ENCODE measurements at regions not wholly inside any gene's neighbourhood (a gene's known extent, or its start where the extent isn't known, plus 50 kb on each side); places are given as distances from the start of the nearest gene placed in this dataset.

DNA sequence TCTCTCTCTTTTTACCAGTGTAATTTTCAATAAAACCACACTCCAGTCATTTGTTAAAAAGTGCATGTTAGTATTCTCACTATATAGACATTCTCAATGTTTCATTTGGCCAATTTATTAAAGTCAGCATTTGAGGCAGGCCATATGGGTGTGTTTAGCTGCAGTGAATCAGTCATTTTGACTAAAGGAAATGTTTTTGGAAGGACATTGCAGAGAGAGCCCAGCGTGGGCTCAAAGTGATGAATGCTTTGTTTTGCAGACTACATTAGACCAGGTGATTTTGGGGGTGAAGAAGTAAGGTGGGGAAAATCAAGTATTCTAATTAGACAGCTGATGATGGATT, 116.7 kb downstream of the POSTN start:
- H3K27ac Mint-ChIP-seq = no peak overlapping the region
- no peak for ATAC-seq
- TF ChIP-seq, protein P1, sequence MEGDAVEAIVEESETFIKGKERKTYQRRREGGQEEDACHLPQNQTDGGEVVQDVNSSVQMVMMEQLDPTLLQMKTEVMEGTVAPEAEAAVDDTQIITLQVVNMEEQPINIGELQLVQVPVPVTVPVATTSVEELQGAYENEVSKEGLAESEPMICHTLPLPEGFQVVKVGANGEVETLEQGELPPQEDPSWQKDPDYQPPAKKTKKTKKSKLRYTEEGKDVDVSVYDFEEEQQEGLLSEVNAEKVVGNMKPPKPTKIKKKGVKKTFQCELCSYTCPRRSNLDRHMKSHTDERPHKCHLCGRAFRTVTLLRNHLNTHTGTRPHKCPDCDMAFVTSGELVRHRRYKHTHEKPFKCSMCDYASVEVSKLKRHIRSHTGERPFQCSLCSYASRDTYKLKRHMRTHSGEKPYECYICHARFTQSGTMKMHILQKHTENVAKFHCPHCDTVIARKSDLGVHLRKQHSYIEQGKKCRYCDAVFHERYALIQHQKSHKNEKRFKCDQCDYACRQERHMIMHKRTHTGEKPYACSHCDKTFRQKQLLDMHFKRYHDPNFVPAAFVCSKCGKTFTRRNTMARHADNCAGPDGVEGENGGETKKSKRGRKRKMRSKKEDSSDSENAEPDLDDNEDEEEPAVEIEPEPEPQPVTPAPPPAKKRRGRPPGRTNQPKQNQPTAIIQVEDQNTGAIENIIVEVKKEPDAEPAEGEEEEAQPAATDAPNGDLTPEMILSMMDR (conservative IDR thresholded peaks at IDR 0.05; ENCODE audit: low read depth in 2 of 2) = no peak
- TF ChIP-seq EZH2 (IDR thresholded peaks at IDR 0.05; ENCODE audit: low read depth, unreplicated experiment) = no peak
- TF ChIP-seq JUNB (IDR thresholded peaks at IDR 0.05; ENCODE audit: unreplicated experiment) = no peak
- TF ChIP-seq CREB1 (CRISPR knock-in tag; IDR thresholded peaks at IDR 0.05; ENCODE audit: low read depth) = no peak
- TF ChIP-seq NANOG (IDR thresholded peaks at IDR 0.05; ENCODE audit: borderline replicate concordance) = no peak
- no peak for TF ChIP-seq EZH2phosphoT487 (IDR thresholded peaks at IDR 0.05; ENCODE audit: unreplicated experiment)
- no peak for TF ChIP-seq ZNF331 (CRISPR knock-in tag; IDR thresholded peaks at IDR 0.05; ENCODE audit: low read depth)
- no peak for TF ChIP-seq STAT1 (IDR thresholded peaks at IDR 0.05; ENCODE audit: unreplicated experiment)
- TF ChIP-seq, protein P2, sequence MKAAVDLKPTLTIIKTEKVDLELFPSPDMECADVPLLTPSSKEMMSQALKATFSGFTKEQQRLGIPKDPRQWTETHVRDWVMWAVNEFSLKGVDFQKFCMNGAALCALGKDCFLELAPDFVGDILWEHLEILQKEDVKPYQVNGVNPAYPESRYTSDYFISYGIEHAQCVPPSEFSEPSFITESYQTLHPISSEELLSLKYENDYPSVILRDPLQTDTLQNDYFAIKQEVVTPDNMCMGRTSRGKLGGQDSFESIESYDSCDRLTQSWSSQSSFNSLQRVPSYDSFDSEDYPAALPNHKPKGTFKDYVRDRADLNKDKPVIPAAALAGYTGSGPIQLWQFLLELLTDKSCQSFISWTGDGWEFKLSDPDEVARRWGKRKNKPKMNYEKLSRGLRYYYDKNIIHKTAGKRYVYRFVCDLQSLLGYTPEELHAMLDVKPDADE (IDR thresholded peaks at IDR 0.05) = no peak
- TF ChIP-seq, protein P3, sequence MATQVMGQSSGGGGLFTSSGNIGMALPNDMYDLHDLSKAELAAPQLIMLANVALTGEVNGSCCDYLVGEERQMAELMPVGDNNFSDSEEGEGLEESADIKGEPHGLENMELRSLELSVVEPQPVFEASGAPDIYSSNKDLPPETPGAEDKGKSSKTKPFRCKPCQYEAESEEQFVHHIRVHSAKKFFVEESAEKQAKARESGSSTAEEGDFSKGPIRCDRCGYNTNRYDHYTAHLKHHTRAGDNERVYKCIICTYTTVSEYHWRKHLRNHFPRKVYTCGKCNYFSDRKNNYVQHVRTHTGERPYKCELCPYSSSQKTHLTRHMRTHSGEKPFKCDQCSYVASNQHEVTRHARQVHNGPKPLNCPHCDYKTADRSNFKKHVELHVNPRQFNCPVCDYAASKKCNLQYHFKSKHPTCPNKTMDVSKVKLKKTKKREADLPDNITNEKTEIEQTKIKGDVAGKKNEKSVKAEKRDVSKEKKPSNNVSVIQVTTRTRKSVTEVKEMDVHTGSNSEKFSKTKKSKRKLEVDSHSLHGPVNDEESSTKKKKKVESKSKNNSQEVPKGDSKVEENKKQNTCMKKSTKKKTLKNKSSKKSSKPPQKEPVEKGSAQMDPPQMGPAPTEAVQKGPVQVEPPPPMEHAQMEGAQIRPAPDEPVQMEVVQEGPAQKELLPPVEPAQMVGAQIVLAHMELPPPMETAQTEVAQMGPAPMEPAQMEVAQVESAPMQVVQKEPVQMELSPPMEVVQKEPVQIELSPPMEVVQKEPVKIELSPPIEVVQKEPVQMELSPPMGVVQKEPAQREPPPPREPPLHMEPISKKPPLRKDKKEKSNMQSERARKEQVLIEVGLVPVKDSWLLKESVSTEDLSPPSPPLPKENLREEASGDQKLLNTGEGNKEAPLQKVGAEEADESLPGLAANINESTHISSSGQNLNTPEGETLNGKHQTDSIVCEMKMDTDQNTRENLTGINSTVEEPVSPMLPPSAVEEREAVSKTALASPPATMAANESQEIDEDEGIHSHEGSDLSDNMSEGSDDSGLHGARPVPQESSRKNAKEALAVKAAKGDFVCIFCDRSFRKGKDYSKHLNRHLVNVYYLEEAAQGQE (IDR thresholded peaks at IDR 0.05; ENCODE audit: unreplicated experiment) = no peak

More for the DNA sequence above, 116.7 kb downstream of the POSTN start:
- Histone ChIP-seq H3K9me2 (ENCODE audit: insufficient read depth) (no peaks in the 10 kb centered on the region), H4K20me1 (replicated peaks; ENCODE audit: insufficient read depth) (no peaks in the 10 kb centered on the region), H3K4me2 (no peak overlapping the region), H3F3A (replicated peaks; ENCODE audit: low read depth) (no peaks in the 10 kb centered on the region), H3K4me1 (ENCODE audit: insufficient read depth) (no peaks in the 10 kb centered on the region), H2AFZ (peak overlapping the region; percentile 18; the same call in 1 of the 2 replicates), H3K79me2 (replicated peaks; ENCODE audit: insufficient read depth) (no peaks in the 10 kb centered on the region), H3K36me3 (ENCODE audit: insufficient read depth) (no peaks in the 10 kb centered on the region), H3K27me3 (ENCODE audit: insufficient read depth) (no peaks in the 10 kb centered on the region), H3K27ac (ENCODE audit: low read depth) (no peak overlapping the region), H3K4me3 (no peak overlapping the region)
- H3K4me1 Mint-ChIP-seq = peaks cover 3% of the 10 kb centered on the region; the same call in 1 of the 3 replicates
- no peaks in the 10 kb centered on the region for H3K9me3 Mint-ChIP-seq
- H3K4me3 Mint-ChIP-seq = no peak overlapping the region
- H3K27me3 Mint-ChIP-seq (ENCODE audit: insufficient read depth, low read depth, poor library complexity) = peaks cover 3% of the 10 kb centered on the region
- DNase-seq (ENCODE audit: low spot score) = no peak
- no peaks in the 10 kb centered on the region for H3K36me3 Mint-ChIP-seq (ENCODE audit: low read depth)

Data from GM23338 (cell line).